Duodenal mucosa (tissue), 2 donors: ENCODE measurements at regions not wholly inside any gene's neighbourhood (a gene's known extent, or its start where the extent isn't known, plus 50 kb on each side); places are given as distances from the start of the nearest gene placed in this dataset.
"Not testable (repeated sequence)": the region's sequence is repeated elsewhere in the genome, so short reads cannot be mapped to it uniquely, and the experiment has no call there.

Source experiments
- H3K27ac ChIP-seq: one replicate; pipeline ENCODE4 v1.7.0; 2013; ENCODE audit warnings: low read depth, low read length
- H3K27me3 ChIP-seq, 2 donors: one replicate each; pipeline ENCODE4 v1.7.0; 2013; ENCODE audit warnings: low read length in 2 of 2, control low read depth in 1 of 2; ENCODE audit not compliant: insufficient read depth in 2 of 2, control insufficient read depth in 1 of 2
- H3K36me3 ChIP-seq, 2 donors: one replicate each; pipeline ENCODE4 v1.7.0; 2013; ENCODE audit warnings: low read length in 2 of 2, control low read depth in 1 of 2; ENCODE audit not compliant: insufficient read depth in 2 of 2, control insufficient read depth in 1 of 2
- H3K4me1 ChIP-seq, 2 donors: one replicate each; pipeline ENCODE4 v1.7.0; 2013; ENCODE audit warnings: low read length in 2 of 2, control low read depth in 1 of 2; ENCODE audit not compliant: insufficient read depth in 2 of 2, control insufficient read depth in 1 of 2
- H3K4me3 ChIP-seq, 2 donors: one replicate each; pipeline ENCODE4 v1.7.0; 2013; ENCODE audit warnings: low read length in 2 of 2, low read depth in 1 of 2
- H3K9ac ChIP-seq, 2 donors: one replicate each; pipeline ENCODE4 v1.7.0; 2013; ENCODE audit warnings: low read length in 2 of 2, low read depth in 1 of 2
- H3K9me3 ChIP-seq, 2 donors: one replicate each; pipeline ENCODE4 v1.7.0; 2013; ENCODE audit warnings: low read length in 2 of 2, control low read depth in 1 of 2; ENCODE audit not compliant: control insufficient read depth in 1 of 2

DNA sequence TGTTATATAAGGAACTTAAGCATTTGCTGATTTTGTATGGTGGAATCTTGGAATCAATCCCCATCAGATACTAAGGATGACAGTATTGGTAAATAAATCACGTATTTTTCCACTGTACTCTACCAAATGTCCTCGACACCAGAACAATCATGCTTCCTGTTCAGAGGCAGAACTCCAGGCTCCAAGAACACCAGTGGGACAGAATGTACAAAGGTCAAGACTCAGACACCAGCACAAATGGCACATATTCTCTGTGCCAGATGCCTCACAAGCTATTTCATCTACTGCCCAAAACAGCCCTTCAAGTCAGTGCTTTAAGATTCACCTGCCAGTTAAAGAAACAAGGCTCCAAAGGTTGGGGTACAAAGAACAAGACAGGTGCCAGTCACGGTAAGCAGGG, 420.5 kb downstream of the STK39 start:
- Histone ChIP-seq H3K27ac (no peak overlapping the region), H3K4me1 (no peaks in the 10 kb centered on the region), H3K36me3 (no peaks in the 10 kb centered on the region), H3K27me3 (no peaks in the 10 kb centered on the region), H3K4me3 (no peak overlapping the region), H3K9me3 (no peaks in the 10 kb centered on the region), H3K9ac (no peak overlapping the region)

GRCh38 chr2:167825664-167826063, 421.7 kb downstream of the STK39 start:
- Histone ChIP-seq H3K4me1 (no peaks in the 10 kb centered on the region), H3K9ac (no peak overlapping the region), H3K27ac (no peak overlapping the region), H3K27me3 (no peaks in the 10 kb centered on the region), H3K36me3 (no peaks in the 10 kb centered on the region), H3K9me3 (no peaks in the 10 kb centered on the region), H3K4me3 (no peak overlapping the region)

DNA sequence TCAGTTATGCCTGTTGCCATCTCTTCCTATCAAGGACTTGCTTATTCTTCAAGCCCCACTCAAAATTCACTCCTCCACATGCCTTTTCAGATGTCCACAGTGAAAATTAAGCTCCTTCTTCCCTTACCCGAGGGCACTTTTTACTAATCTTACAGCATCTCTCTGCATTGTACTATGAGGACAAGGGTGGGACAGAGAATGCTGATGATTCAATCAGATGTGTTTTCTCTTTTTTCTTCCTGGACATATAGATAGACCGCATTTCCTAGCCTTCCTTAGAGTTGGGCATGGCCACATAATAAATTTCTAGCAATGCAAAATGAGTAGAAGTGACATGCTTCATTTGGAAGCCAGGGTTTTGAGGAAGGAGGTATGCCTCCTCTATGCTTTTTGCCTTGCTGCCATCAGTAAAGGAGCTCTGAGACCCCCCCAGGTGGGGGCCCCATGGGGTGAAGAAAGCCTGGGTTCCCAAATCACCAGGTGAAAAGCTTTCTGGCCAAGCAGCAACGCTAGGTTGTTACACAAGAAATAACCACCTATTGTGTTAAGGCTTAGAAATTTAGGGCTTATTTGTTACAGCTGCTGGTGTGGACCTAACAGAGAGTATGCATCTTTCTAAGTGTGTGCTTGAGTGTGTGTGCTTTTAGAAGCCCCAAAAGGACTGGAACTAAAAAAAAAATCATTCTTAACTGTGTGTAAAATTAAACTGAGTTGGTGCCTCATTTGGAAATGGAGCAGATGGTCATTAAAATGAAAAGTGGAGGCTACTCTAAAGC, 424.5 kb downstream of the STK39 start:
- Histone ChIP-seq H3K27me3 (no peaks in the 10 kb centered on the region), H3K4me1 (no peaks in the 10 kb centered on the region), H3K36me3 (no peaks in the 10 kb centered on the region), H3K9ac (no peak overlapping the region), H3K9me3 (no peaks in the 10 kb centered on the region), H3K4me3 (no peak overlapping the region), H3K27ac (no peak overlapping the region)

DNA sequence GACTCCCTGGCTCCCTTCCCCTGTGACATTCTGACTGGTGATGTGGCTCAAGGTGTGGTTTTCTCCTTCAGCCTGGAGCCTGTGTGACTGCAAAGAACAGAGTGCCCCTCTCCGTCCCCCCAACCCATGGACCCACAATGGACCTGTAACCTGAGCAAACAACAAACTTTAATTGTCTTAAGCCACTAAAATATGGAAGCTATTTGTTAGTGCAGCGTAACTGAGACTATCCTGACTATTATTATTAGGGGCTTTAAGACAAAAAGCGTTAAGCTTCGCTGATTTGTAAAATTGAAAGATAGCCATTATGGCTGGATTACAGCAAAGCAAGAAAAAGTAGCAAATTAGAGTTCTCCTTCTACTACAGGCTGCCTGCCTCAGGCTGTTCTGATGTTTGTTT, 426.9 kb downstream of the STK39 start:
- Histone ChIP-seq H3K4me1 (no peaks in the 10 kb centered on the region), H3K27ac (no peak overlapping the region), H3K4me3 (no peak overlapping the region), H3K27me3 (no peaks in the 10 kb centered on the region), H3K9ac (no peak overlapping the region), H3K9me3 (no peaks in the 10 kb centered on the region), H3K36me3 (no peaks in the 10 kb centered on the region)

GRCh38 chr2:167818521-167818920, 428.9 kb downstream of the STK39 start:
- Histone ChIP-seq H3K9ac (no peak overlapping the region), H3K27me3 (no peaks in the 10 kb centered on the region), H3K27ac (no peak overlapping the region), H3K4me1 (no peaks in the 10 kb centered on the region), H3K9me3 (no peaks in the 10 kb centered on the region), H3K4me3 (no peak overlapping the region), H3K36me3 (no peaks in the 10 kb centered on the region)

DNA sequence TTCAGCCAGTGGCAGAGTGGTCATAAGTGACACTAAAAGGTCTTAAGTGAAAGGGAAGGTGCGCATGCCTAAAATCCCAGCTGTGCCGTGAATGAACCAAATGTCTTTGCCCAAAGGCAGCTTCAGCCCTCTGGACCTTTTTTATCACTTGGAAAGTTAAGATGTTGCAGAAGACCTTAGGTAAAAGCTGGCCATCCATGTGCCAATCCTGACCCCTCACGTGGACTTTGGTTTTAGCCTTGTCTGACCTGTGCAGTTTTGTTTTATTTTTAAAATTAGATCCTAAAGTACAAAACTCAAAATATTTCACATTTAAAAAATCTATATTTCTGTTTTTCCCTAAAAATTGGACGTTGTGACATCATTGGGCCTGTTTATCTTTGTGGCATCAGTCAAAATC, 429.5 kb downstream of the STK39 start:
- Histone ChIP-seq H3K27me3 (no peaks in the 10 kb centered on the region), H3K36me3 (no peaks in the 10 kb centered on the region), H3K9me3 (no peaks in the 10 kb centered on the region), H3K9ac (no peak overlapping the region), H3K4me3 (no peak overlapping the region), H3K4me1 (no peaks in the 10 kb centered on the region), H3K27ac (no peak overlapping the region)

DNA sequence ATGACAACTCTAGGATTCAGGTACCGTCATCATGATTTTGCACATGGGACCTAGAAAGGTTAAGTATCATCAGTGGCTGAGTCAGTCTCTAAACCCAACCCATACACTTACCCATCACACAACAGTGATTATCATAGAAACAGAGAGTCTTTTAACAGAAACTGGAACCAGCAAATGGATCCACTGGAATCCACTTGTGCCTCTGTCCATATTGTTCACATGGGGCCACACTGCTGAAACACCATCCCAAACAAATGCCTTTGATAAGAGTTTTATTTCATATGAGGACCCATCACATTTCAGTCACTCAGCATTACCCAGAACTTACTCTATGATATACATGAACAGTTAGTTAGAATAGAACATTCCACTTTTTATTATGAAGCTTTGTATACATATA, 430.0 kb downstream of the STK39 start:
- no peaks in the 10 kb centered on the region for H3K36me3 ChIP-seq
- H3K27ac ChIP-seq: no peak overlapping the region
- no peaks in the 10 kb centered on the region for H3K9me3 ChIP-seq
- H3K4me3 ChIP-seq: no peak overlapping the region
- no peak overlapping the region for H3K9ac ChIP-seq
- H3K4me1 ChIP-seq: no peaks in the 10 kb centered on the region
- H3K27me3 ChIP-seq: no peaks in the 10 kb centered on the region

GRCh38 chr2:167816874-167817290, 430.5 kb downstream of the STK39 start:
- no peaks in the 10 kb centered on the region for H3K36me3 ChIP-seq
- H3K4me3 ChIP-seq: no peak overlapping the region
- H3K4me1 ChIP-seq: no peaks in the 10 kb centered on the region
- no peak overlapping the region for H3K9ac ChIP-seq
- H3K27me3 ChIP-seq: no peaks in the 10 kb centered on the region
- no peaks in the 10 kb centered on the region for H3K9me3 ChIP-seq
- no peak overlapping the region for H3K27ac ChIP-seq

- Histone ChIP-seq H3K27me3 (no peaks in the 10 kb centered on the region), H3K9me3 (no peaks in the 10 kb centered on the region), H3K4me3 (peak overlapping the region in 1 of 2 donors; percentile 25), H3K9ac (no peak overlapping the region), H3K27ac (no peak overlapping the region), H3K36me3 (no peaks in the 10 kb centered on the region), H3K4me1 (no peaks in the 10 kb centered on the region)
These were observed 432.3 kb downstream of the STK39 start for GRCh38 chr2:167814881-167815718.

DNA sequence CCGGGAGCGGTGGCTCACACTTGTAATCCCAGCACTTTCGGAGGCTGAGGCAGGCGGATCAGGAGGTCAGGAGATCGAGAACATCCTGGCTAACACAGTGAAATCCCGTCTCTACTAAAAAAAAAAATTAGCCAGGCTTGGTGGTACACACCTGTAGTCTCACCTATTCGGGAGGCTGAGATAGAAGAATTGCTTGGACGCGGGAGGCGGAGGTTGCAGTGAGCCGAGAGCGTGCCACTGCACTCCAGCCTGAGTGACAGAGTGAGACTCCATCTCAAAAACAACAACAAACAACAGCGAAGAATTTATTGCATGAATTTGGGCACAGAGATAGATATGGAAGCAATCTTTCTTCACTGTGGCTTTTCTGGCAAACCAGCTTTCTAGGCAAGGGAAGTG, 432.9 kb downstream of the STK39 start:
- H3K4me1 ChIP-seq, H3K27ac ChIP-seq, H3K36me3 ChIP-seq, H3K4me3 ChIP-seq, H3K9ac ChIP-seq, H3K27me3 ChIP-seq, H3K9me3 ChIP-seq: not testable (repeated sequence)
